Natural killer cell (primary cell): ENCODE measurements at regions not wholly inside any gene's neighbourhood (a gene's known extent, or its start where the extent isn't known, plus 50 kb on each side); places are given as distances from the start of the nearest gene placed in this dataset.
"Not testable (repeated sequence)": the region's sequence is repeated elsewhere in the genome, so short reads cannot be mapped to it uniquely, and the experiment has no call there.

Source experiments
- ATAC-seq, 3 donors: fragments of 150-1000 bp in 2 of 3; fragments of 200-7000 bp in 1 of 3; cut with Tn5 transposase; 1 replicate in 1 of 3; 2 replicates in 2 of 3; pipeline ENCODE4 v1.10.0; 2021; ENCODE audit warnings: mild to moderate bottlenecking in 2 of 3, moderate library complexity in 2 of 3
- DNase-seq, 2 donors: peaks; one replicate each; pipeline versions ENCODE4 v3.0.0 to v3.0.0-alpha.2; 2013 to 2021; ENCODE audit warnings: mixed read lengths in 1 of 2
- H3K27ac ChIP-seq: one replicate; pipeline ENCODE4 v1.5.1; 2013; ENCODE audit warnings: mild to moderate bottlenecking, low read length
- H3K27me3 ChIP-seq: one replicate; pipeline ENCODE4 v1.6.1; 2013; ENCODE audit warnings: low read length; ENCODE audit not compliant: control insufficient read depth, insufficient read depth
- H3K36me3 ChIP-seq: one replicate; pipeline ENCODE4 v1.6.1; 2013; ENCODE audit warnings: low read length; ENCODE audit not compliant: control insufficient read depth, insufficient read depth
- H3K4me1 ChIP-seq: one replicate; pipeline ENCODE4 v1.6.1; 2013; ENCODE audit warnings: low read length; ENCODE audit not compliant: control insufficient read depth, insufficient read depth
- H3K4me3 ChIP-seq: one replicate; pipeline ENCODE4 v1.5.1; 2013; ENCODE audit warnings: low read length
- H3K9me3 ChIP-seq: one replicate; pipeline ENCODE4 v1.6.1; 2013; ENCODE audit warnings: low read length; ENCODE audit not compliant: control insufficient read depth, insufficient read depth
- H3K27ac Mint-ChIP-seq, 2 donors: one replicate each; pipeline ENCODE4 v1.8.0; 2022; ENCODE audit warnings: mild to moderate bottlenecking in 2 of 2, mixed read lengths in 2 of 2, moderate library complexity in 1 of 2
- H3K27me3 Mint-ChIP-seq, 2 donors: one replicate each; pipeline ENCODE4 v1.8.0; 2022; ENCODE audit warnings: low read depth in 2 of 2, mixed read lengths in 2 of 2
- H3K36me3 Mint-ChIP-seq: one replicate; pipeline ENCODE4 v1.8.0; 2022; ENCODE audit warnings: mixed read lengths
- H3K4me1 Mint-ChIP-seq, 2 donors: one replicate each; pipeline ENCODE4 v1.8.0; 2022; ENCODE audit warnings: mixed read lengths in 2 of 2
- H3K4me3 Mint-ChIP-seq: one replicate; pipeline ENCODE4 v1.8.0; 2022; ENCODE audit warnings: mild to moderate bottlenecking, moderate library complexity, mixed read lengths
- H3K9me3 Mint-ChIP-seq, 2 donors: one replicate each; pipeline ENCODE4 v1.8.0; 2022; ENCODE audit warnings: mixed read lengths in 2 of 2
- WGBS: methylation state at CpG from one replicate; pipeline ENCODE4 v1.1.7; 2013; ENCODE audit warnings: missing lambda C conversion rate; ENCODE audit not compliant: insufficient coverage; 5-methylcytosine and 5-hydroxymethylcytosine counted together
- intact Hi-C: fragments of 100-400 bp; cut with micrococcal nuclease; formaldehyde crosslinking; loops from one replicate; pipeline ENCODE4 v1.14.2; 2022
- TF ChIP-seq, protein P1 (sequence below): fragments of 200-600 bp; IDR thresholded peaks from one replicate; pipeline ENCODE4 v1.8.0; 2022; ENCODE audit warnings: antibody characterized with exemption

DNA sequence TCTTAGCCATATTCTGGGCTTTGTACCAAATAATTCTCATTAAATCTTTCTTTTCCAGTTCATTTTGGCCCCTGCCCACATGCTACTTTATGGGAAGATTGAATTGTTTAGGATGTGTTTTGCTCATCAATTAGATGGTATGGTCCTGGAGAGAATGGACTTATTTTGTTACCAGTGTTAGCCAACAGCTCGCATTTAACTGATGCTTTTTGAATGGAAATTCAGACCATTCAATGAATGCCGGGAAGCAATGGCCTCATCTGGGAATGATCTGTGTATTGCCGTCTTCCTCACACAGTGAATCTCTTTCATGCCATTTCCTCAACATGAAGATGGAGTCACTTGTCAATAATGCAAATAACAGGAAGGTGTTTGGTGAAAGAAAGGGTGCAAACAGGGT is 370.6 kb upstream of the PIK3R1 start:
- no peaks in the 10 kb centered on the region for H3K4me1 ChIP-seq
- intact Hi-C loops: no loop called here
- no peak overlapping the region for H3K27ac ChIP-seq
- no peaks in the 10 kb centered on the region for H3K36me3 ChIP-seq
- no peaks in the 10 kb centered on the region for H3K9me3 Mint-ChIP-seq
- no peaks in the 10 kb centered on the region for H3K4me1 Mint-ChIP-seq
- no peak for DNase-seq
- WGBS: 98% methylated on average over 3 of the region's 3 CpGs
- H3K9me3 ChIP-seq: no peaks in the 10 kb centered on the region
- peaks cover 3% of the 10 kb centered on the region for H3K27me3 ChIP-seq
- H3K4me3 ChIP-seq: no peak overlapping the region
- ATAC-seq: no peak
- TF ChIP-seq, protein P1, sequence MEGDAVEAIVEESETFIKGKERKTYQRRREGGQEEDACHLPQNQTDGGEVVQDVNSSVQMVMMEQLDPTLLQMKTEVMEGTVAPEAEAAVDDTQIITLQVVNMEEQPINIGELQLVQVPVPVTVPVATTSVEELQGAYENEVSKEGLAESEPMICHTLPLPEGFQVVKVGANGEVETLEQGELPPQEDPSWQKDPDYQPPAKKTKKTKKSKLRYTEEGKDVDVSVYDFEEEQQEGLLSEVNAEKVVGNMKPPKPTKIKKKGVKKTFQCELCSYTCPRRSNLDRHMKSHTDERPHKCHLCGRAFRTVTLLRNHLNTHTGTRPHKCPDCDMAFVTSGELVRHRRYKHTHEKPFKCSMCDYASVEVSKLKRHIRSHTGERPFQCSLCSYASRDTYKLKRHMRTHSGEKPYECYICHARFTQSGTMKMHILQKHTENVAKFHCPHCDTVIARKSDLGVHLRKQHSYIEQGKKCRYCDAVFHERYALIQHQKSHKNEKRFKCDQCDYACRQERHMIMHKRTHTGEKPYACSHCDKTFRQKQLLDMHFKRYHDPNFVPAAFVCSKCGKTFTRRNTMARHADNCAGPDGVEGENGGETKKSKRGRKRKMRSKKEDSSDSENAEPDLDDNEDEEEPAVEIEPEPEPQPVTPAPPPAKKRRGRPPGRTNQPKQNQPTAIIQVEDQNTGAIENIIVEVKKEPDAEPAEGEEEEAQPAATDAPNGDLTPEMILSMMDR: no peak
- H3K4me3 Mint-ChIP-seq: no peak overlapping the region
- H3K27me3 Mint-ChIP-seq: peaks cover 15 to 47% of the 10 kb centered on the region in 2 donors
- H3K27ac Mint-ChIP-seq: no peak overlapping the region
- H3K36me3 Mint-ChIP-seq: no peaks in the 10 kb centered on the region

DNA sequence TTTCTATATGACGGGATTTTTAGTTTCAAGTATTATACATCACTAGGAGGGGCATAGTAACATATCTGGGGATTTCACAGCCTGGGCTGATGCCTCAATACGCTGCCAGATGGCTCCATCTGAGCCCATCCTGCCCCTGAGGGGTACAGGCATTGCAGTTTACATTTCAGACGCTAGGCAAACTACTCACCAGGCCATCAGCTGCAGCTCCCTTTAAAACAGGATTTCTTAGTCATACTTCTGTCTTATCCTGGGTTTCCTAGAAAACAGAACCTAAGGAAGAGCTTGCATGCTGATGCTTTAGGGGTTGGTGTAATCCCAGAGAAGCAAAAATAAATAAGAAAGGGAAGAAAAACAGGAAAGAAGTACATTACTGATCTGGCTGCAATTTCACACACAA is 372.8 kb upstream of the PIK3R1 start:
- no peak overlapping the region for H3K4me3 Mint-ChIP-seq
- WGBS: 89% methylated on average over 3 of the region's 3 CpGs
- Histone ChIP-seq H3K27ac (no peak overlapping the region), H3K27me3 (peaks cover 3% of the 10 kb centered on the region), H3K36me3 (no peaks in the 10 kb centered on the region), H3K4me1 (no peaks in the 10 kb centered on the region), H3K4me3 (no peak overlapping the region), H3K9me3 (no peaks in the 10 kb centered on the region)
- H3K36me3 Mint-ChIP-seq: no peaks in the 10 kb centered on the region
- H3K27ac Mint-ChIP-seq: no peak overlapping the region
- H3K9me3 Mint-ChIP-seq: no peaks in the 10 kb centered on the region
- no peak for DNase-seq
- H3K27me3 Mint-ChIP-seq: peaks cover 15 to 51% of the 10 kb centered on the region in 2 donors
- TF ChIP-seq, protein P1: no peak
- intact Hi-C loops: no loop called here
- no peak for ATAC-seq
- H3K4me1 Mint-ChIP-seq: no peaks in the 10 kb centered on the region

DNA sequence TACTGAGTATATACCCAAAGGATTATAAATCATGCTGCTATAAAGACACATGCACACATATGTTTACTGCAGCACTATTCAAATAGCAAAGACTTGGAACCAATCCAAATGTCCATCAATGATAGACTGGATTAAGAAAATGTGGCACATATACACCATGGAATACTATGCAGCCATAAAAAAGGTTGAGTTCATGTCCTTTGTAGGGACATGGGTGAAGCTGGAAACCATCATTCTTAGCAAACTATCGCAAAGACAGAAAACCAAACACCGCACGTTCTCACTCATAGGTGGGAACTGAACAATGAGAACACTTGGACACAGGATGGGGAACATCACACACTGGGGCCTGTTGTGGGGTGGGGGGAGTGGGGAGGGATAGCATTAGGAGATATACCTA is 378.3 kb upstream of the PIK3R1 start:
- H3K9me3 ChIP-seq, H3K36me3 ChIP-seq, ATAC-seq, H3K4me3 ChIP-seq, H3K27ac ChIP-seq, H3K4me1 Mint-ChIP-seq, DNase-seq, H3K27me3 ChIP-seq, H3K9me3 Mint-ChIP-seq, H3K36me3 Mint-ChIP-seq, H3K27ac Mint-ChIP-seq, intact Hi-C loops, H3K4me3 Mint-ChIP-seq, H3K4me1 ChIP-seq: not testable (repeated sequence)
- WGBS: 100% methylated on average over 1 of the region's 3 CpGs
- H3K27me3 Mint-ChIP-seq: peaks cover 9 to 19% of the 10 kb centered on the region in 2 donors

DNA sequence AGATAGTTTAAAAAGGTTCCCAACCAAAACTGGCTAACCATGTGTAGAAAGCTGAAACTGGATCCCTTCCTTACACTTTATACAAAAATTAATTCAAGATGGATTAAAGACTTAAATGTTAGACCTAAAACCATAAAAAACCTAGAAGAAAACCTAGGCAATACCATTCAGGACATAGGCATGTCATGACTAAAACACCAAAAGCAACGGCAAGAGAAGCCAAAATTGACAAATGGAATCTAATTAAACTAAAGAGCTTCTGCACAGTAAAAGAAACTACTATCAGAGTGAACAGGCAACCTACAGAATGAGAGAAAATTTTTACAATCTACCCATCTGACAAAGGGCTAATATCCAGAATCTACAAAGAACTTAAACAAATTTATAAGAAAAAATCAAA is 379.1 kb upstream of the PIK3R1 start:
- H3K36me3 ChIP-seq, H3K9me3 Mint-ChIP-seq, H3K27ac ChIP-seq, DNase-seq, H3K9me3 ChIP-seq, H3K4me1 Mint-ChIP-seq, H3K27ac Mint-ChIP-seq, H3K4me3 ChIP-seq, H3K4me1 ChIP-seq, H3K4me3 Mint-ChIP-seq, intact Hi-C loops, ATAC-seq, H3K27me3 ChIP-seq, H3K36me3 Mint-ChIP-seq: not testable (repeated sequence)
- WGBS: 38% methylated on average over 1 of the region's 1 CpG
- H3K27me3 Mint-ChIP-seq: peaks cover 9 to 12% of the 10 kb centered on the region in 2 donors

DNA sequence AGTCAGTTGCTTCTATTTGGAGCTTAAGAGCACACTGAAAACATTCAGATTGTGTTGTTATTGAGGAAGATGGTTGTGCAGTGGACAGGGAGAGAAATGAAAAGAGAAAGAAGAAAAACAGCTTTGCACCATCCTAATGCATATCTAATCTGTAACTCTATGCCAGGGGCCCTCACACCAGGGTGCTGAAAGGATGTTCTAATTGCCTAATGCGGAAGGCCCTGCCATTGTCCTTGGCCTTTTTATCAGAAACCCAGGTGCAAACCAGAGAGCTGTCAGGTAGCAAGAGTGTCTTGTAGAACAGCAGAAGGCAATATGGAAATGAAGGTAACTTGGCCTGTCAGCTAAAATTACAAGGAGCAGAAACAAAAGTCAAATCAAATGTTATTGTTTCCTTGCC is 384.5 kb upstream of the PIK3R1 start:
- no peak overlapping the region for H3K4me3 Mint-ChIP-seq
- H3K27me3 Mint-ChIP-seq: peaks cover 9 to 12% of the 10 kb centered on the region in 2 donors
- TF ChIP-seq, protein P1: no peak
- H3K36me3 Mint-ChIP-seq: no peaks in the 10 kb centered on the region
- H3K4me1 Mint-ChIP-seq: no peaks in the 10 kb centered on the region
- no peak overlapping the region for H3K4me3 ChIP-seq
- no peak overlapping the region for H3K27ac Mint-ChIP-seq
- H3K36me3 ChIP-seq: no peaks in the 10 kb centered on the region
- no peaks in the 10 kb centered on the region for H3K9me3 ChIP-seq
- no peak for ATAC-seq
- 92% methylated on average over 1 of the region's 1 CpG for WGBS
- intact Hi-C loops: no loop called here
- H3K9me3 Mint-ChIP-seq: peaks cover 0 to 4% of the 10 kb centered on the region in 2 donors
- no peak for DNase-seq
- no peak overlapping the region for H3K27ac ChIP-seq
- H3K4me1 ChIP-seq: no peaks in the 10 kb centered on the region
- no peaks in the 10 kb centered on the region for H3K27me3 ChIP-seq
